Activated gamma-delta T cell (primary cell): ENCODE measurements at regions not wholly inside any gene's neighbourhood (a gene's known extent, or its start where the extent isn't known, plus 50 kb on each side); places are given as distances from the start of the nearest gene placed in this dataset.

Experiments used
- DNase-seq: peaks from one replicate; lab custom pipeline; 2025; lab: John Stamatoyannopoulos, UW

DNA sequence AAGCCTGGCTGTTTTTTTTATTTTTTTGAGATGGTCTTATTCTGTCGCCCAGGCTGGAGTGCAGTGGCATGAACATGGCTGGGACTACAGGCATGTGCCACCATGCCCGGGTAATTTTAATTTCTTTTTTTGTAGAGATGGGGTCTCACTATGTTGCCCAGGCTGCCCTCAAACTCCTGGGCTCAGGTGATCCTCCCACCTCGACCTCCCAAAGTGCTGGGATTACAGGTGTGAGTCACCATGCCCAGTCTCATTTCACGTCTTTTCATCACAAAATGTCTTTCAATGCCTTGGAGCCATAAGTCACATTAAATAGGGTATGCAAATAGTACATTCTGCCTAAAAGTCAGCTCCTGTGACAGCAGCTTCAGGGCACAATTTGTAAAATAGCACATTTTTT lies 52.8 kb downstream of the SOX2 start:
- no peak for DNase-seq

DNA sequence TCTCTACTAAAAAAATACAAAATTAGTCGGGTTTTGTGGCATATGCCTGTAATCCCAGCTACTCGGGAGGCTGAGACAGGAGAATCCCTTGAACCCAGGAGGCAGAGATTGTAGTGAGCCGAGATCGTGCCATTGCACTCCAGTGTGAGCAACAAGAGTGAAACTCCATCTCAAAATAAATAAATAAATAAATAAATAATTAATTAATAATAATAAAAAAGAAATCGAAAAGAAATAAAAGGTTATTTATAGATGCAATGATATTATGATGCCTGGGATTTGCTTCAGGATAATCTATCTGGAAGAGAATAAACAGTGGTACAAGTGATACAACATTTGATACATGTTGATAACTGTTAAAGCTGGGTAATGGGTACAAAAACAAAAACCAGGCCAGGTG lies 58.6 kb downstream of the SOX2 start:
- DNase-seq: no peak

DNA sequence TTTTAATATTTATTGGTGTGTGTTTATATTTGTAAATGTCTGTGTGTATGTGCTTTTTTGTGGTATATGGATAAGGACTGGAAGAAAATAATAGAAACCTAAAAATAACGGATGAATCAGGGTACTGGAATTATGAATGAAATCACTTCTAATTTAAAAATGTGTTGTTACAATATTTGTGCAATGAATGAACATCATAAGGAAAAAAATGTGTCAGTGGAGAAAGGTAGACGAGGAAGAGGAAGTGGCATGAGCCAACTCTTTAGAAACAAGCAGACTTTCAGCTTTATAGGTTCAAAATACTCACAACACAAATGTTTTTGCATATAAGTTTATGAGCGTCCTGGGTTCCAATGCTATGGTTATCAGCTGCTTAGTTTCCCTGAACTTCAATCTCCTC lies 59.4 kb downstream of the SOX2 start:
- no peak for DNase-seq

DNA sequence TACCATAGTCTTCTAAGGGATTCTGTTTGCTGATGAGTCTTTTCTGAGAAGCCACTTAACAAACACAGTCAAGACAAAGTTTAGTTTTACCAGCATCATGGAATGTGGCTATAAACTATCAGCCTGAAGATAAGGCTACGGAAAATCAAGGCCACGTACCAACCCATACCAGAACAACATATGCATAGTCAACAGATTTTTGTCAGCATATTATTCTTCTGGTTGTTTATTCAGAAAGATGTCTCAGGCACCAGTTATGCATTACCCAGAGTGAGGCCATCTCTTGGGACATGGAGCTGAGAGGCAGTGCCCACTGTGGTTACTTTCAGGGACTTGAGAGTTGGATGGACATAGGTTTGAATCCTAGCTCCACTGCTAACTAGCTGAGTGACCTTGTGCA lies 60.4 kb downstream of the SOX2 start:
- DNase-seq: no peak

DNA sequence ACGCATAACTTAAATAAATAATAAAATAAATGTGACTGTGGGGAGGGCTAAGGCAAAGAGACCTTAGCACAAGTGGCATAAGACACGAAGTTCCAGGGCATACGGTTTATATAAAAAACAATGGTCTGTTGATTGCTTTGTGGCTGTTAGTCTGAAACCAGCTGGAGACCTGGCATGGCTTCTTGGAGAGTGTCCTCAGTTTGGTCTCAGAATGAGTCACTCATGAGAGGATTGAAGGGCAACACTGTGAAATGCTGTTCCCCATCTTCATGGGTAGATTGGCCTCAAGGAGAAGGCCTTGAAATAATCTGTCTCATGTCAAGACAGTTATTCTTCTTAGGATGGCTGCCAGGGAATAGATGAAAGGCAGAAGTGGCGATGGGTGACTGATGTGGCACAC lies 62.2 kb downstream of the SOX2 start:
- no peak for DNase-seq

DNA sequence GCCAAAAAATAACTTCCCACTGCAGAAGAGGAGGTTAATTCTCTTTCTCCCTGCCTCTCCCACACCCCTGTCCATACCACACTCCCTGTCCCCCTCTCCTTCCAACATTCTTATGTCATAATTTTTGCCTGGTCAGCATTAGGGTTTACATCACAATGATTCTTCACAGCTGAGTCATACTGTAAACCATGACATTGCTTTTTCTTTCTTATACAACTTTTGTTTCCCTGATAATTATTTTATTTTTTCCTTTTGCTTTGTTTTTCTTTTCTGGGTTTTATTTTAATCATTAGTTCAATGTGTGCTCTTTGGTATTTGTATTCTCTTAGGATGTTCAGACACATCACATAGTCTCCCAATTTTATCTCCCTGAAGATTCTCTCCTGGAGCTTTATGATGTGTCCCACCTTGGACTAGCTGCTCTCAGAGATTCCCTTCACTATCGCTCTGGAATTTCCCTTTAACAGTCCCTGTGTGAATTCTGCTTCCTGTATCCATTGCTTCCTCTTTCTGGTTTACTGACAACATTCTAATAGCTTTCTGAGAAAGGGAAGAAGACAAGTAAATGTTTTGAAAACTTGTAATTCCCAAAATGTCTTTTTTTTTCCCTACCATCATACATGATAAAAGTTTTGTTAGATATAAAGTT lies 70.7 kb downstream of the SOX2 start:
- no peak for DNase-seq

DNA sequence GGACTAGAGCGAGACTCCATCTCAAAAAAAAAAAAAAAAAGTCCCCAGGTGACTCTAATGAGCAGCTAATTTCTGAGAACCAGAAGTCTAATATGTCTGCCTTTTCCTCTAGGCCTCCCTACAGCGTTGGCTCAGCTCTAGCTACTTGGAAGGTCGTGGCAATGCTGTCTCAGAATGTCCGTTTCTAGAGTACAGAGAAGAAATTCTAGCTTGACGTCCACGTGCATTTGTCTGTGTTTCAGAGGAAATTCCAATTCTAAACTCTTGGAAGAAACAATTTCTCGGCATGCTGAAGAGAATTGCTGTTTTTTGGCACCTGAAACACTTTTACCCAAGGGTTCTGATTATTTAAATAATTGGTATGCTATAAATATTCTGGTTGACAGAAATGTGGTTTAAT lies 78.8 kb downstream of the SOX2 start:
- DNase-seq: no peak

DNA sequence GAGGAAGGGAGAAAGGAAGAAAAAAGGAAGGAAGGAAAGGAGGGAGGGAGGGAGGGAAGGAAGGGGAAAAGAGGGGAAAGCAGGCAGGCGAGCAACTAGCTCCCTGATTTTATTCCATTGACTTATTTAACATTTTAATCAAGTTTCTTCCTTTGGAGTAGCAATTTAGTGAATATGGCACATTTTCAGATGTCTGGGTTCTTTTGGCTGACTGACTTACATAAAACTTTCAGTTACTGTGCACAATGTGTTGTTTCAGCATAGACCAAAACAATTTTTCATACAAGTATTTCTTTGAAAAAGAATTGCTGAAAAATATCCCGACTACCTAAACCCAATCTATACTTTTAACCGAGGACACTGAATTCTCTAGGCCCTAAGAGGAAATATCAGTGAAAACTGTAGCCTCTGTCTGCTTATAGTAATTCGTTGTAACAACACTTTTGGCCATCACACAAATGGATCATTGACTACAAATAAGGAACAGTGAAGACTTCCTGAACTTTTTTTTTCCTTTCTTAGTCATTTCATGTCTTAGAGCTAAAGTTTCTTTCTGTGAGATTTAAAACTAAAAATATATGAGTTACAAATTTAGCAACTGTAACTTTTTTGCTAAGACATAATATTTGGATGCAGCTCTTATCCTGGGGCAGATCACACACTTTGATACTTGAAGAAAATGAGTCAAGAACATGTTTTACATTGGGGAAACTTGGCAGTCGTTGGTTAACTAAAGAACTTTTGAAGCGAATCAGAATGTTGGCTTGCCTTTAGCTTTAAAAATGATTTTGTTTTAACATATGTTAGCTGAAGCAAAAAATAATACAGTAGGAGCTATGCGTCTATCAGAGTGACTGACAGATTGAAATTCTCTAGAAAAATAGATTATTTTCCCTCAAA lies 79.6 kb downstream of the SOX2 start:
- no peak for DNase-seq

DNA sequence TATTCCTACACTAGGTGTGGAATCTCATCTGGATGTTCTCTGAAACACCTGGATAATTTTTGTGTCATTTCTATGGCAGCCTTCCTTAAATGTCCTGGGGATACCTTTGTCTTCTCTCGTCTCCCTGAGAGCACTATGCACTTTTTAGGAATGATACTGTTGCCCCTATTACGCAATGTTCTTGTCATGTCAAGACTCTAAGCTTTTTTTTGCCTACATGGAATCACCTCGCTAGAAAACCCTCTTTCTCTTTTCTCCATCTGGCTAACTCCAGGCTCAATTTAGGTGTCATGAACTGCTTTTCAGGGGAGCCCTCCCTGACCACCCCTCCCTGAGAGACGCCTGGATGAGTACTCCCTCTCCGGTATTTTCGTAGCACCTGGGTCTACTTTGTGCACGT lies 81.3 kb downstream of the SOX2 start:
- DNase-seq: no peak

DNA sequence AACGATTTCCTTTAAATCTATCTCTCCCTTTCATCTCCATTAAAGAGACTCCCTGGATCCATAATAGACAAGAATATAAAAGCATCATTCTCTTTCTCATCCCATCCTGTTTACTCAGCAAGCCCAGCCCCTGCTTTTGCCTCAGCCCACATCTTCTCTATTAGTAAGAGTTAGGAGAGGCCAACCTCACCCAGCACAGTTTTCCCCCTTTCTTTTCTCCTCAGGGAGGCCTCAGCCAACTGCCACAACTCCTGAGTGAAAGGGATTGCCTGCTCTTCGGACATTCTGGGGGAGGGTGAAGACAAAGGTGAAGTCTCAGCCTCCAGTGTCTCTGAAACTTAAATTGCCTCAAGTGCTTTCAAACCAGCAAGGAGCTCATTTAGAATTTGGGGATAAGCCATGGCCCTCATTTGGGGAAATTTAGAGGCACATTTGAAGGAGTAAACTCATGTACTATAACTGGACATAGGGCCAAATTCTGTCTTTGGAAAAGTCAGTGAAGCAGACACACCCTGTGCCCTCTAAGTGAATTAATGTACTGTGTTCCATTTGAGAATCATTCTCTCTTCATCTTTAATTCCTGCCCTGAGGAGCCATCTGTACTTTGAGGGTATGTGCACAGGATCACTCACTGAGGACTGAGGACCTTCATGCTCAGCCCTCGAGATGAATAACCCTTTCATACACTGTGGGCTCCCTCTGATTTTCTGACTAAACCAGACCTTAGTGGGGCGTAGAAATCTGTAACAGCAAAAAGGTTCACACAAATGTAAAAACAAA lies 82.5 kb downstream of the SOX2 start:
- DNase-seq: no peak

DNA sequence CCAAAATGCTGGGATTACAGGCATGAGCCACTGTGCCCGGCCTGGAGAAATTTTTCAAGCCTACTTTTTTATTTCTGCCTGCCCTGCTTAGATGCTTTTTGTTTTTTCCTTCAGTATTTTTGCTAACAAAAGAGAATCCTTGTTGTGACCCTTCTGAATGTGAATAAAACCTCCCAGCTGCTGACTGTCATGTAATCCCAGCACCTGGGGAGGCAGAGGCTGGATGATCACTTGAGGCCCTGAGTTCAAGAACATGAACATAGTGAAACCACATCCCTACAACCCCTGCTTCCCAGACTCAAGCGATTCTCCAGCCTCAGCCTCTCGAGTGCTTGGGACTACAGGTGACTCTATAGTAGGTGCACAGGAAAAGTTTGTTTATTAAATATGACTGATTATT lies 84.9 kb downstream of the SOX2 start:
- DNase-seq: no peak

DNA sequence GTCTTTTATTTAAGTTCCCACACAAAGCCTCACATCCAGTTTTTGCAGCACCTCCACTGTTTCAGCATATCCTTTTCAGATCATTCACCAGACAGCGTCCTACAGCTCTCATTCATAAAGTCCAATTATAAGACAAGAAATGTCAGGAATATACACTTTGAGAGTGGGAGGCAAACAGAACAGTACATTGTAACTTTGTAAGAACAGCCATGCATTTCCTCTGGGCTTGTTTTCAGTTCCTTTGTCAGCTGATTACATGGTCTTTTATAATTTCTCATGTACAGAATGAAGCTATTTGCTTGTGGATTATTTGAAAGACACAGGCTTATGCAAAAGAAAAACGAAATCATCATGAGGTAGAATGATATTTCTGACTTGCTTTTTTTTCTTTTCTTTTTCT lies 85.7 kb downstream of the SOX2 start:
- no peak for DNase-seq

DNA sequence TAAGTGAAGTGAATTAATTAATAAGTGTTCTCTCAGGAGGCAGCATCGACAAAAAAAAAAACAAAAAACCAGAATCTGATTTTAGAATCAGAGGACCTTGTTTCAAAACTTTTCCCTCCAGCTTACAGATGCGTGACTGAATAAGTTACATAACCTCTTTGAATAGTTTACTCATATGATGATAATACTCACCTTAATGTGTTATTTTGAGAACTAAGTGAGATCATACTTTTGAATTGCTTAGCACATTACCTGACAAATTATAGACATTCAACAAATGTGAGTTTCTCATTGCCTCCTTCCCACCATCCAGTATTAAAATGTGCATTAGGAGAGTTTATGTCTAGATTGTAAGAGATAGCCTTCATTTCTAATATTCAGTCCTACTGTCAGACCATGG lies 94.0 kb downstream of the SOX2 start:
- DNase-seq: no peak

DNA sequence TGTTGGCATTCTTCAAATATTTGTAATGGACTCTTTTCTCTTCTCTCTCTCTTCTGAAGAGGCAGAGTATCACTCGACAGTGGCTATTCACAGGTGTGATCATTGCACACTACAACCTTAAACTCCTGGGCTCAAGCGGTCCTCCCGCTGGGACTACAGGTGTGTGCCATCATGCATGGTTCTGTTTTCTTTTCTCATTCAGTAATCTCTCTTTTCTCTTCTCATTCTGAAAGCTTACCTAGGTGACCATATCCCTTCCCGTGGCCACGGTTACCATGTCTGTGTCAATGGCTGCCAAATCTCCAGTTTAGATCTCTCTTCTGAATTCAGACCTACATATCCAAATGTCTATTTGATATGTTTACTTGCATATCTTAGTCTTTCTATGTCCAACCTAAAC lies 96.3 kb downstream of the SOX2 start:
- DNase-seq: no peak

DNA sequence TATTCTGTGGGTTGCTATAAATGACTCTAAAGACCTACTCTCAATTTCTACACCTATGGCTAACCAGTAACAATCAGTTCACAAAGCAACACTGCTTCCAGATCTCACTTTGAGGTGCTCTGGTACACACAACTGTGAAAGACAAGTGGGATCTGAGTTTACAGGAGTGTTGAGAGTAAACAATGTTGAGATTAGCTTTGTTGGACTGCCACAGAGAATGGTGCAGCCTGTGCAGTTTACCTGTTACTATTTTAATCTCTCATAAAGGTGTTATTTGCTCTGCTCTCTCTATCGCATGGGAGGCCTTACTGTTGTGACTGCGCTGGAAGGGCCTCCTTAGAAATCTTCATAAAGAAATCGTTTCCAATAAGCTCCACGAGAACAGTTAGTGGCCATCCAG lies 112.0 kb downstream of the SOX2 start:
- no peak for DNase-seq

DNA sequence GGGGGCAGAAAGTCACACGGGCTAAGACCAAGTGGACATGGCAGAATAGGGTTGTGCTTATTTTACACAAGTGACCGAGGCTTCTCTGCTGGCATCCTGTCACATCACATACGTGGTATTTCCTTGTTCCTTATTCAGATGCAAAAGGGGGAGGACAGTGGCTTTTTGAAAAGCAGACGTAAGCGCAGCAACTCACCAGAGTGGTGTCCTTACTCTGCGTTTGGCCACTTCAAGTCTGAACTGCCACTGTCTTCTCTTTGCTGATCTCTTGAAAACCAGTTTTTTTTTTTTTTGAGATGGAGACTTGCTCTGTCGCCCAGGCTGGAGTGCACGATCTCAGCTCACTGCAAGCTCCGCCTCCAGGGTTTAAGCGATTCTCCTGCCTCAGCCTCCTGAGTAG lies 113.2 kb downstream of the SOX2 start:
- no peak for DNase-seq

DNA sequence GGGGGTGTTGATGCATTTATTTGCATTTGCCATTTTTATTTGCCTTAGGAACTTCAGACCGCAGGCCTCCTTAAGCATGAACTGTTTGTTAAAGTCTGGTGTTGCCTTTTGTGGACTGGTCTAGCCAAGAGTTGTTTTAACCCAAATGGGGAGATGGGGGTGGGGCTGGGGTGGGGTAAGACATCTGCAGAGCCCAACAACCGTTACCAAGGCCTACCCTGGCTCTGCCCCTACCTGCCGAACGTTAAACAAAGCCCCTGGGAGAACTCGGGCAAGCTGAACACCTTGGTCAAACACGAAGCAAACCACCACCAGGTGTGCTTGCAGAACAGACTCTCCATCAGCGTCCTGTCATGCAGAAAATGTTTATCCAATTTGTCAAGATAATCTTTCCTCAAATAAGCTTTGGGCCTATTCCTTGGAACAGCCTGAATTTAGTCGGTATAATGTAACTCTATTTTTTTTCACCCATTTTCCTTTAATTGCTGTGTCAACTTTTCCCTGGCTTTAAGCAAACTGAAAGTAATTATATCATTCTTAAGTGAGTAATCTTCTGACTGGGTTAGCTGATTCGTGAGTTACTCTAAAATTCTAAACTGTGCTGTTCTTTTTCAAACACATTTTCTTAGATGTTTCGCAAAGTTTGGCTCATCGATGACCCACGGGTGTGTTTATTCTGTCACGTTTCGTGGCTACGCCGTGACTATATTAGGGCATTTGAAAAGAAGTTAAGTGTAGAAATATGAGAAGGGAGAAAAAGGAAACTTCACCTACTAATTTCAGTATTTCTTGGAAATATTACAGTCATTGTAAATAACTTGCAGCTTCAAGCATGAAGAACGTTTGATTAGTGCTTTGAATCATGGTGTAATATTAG lies 127.6 kb downstream of the SOX2 start:
- no peak for DNase-seq

DNA sequence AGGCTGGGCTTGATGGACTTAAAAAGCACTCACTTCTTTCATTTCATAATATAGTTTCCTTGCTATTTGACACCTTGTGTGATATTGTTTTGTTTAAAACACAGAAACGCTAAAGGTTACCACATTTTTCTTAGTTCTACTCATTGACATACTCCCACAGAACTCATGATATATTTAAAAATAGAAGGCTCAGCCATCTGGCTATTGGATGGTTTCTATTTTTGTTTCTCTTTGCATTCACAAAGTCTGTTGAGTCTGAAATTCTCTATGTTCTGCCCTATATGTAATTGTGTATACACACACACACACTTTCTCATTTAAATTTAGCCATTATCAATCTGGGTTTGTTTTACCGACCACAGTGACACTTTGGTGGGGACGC lies 128.2 kb downstream of the SOX2 start:
- DNase-seq: no peak

DNA sequence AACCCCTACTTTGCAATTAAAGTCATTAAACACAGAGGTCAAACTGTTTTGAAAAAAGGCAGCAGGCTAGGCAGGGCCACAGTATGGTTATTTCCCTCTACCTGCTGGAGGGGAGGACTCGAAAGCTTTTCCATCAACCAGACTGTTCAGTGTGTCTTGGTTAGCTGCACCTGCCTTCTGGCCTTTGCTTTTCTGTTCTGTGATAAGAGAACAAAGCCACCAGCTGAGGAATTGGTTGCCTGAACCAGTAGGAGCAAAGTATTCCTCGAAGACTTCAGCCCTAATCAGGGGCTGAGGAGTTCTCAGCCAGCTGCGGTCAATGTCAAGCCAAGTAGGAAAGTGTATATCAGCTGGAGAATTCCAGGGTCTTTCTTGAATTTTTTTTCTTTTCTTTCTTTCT lies 132.5 kb downstream of the SOX2 start:
- no peak for DNase-seq

DNA sequence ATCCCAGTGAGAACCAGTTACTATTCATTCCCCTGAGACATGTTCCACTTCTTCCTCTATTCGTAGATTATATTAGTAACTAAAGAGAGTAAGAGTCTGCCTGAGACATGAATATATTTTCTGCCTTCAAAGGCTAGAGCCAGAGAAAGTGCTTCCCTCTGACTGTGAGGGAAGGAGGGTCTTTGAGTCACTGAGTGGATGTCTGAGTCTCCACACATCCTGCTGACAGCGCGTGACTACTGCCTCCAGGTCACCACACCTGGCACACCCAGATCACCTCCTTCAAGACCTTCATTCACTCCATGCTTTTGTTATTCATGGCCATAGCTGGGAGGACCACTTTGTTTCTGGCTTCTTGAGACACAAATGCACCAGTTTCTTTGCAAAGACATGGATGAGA lies 135.6 kb downstream of the SOX2 start:
- no peak for DNase-seq

DNA sequence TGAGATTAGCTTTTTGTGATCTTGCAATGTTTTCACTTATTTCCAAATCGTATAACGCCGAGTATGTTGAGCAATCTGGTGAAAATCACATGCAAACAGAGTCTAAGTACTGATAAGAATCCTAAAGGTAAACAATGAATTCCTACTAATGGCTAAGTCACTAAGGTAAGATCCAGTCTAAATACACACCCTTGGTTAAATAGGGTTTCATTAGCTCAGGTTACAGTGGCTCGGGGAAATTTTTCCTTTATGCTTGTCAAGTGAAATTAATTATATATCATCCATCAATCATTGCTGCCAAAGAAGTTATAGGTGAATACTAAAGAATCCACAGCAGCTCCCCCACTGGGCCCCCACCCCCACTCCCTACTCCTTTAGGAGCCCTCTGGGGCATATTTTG lies 139.3 kb downstream of the SOX2 start:
- no peak for DNase-seq

DNA sequence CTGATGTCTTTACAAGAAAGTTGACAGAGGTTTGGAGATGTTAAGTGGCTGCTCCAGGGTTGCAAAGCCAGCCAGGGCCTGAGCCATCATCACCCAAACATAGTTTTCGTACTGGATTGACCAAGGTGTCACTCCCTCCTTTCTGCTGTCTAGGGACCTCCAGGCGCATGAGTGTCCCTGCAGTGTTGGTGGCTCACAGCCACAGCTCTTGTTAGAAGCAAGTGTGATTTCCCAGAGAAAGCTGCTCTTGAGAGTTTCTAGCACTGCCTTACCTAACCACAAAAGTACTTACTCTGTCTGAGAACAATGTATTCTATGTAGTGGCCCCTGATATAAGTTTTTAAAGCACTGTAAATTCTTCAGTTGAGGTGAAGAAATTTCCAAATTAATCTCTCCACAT lies 144.1 kb downstream of the SOX2 start:
- no peak for DNase-seq
